C1 segment of cervical spinal cord (tissue), 14 donors: ENCODE measurements at regions not wholly inside any gene's neighbourhood (a gene's known extent, or its start where the extent isn't known, plus 50 kb on each side); places are given as distances from the start of the nearest gene placed in this dataset.
A peak's percentile ranks its signal among the peaks of the same experiment; 100 is the strongest.
"Not testable (repeated sequence)": the region's sequence is repeated elsewhere in the genome, so short reads cannot be mapped to it uniquely, and the experiment has no call there.

Experiments
- DNase-seq, 14 donors: peaks; one replicate each; lab custom pipeline; 2025; lab: John Stamatoyannopoulos, UW

DNA sequence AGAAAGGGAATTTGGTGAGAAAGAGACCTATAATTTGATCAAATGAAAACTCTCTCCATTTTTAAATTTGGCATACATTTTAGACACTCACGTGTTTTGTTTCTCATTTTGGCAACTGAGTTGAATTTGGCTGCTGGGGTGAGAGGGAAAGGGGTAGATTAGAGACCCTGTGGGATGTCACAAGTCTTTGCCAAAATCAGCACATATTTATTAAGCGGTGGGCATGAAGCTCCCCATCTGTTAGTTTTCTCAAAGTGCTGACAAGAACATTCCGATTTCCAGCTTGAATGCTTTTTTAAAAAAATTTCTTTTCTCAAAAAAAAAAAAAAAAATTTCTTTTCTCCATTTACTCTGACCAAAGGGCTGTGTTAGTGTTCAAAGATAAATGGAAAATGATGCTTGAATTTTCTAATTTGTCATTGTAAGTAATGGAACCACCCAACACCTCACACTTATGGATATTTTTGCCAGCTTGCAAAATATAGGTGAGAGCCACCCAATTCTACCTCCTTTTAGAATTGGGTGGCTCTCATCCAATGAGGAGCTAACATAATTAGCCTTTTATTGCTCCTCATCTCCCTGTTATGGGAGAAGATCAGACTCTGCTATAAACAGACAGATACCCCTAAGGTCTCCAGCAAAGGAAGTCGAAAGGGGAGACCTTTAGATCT is 222.9 kb upstream of the FN1 start:
- DNase-seq = no peak

DNA sequence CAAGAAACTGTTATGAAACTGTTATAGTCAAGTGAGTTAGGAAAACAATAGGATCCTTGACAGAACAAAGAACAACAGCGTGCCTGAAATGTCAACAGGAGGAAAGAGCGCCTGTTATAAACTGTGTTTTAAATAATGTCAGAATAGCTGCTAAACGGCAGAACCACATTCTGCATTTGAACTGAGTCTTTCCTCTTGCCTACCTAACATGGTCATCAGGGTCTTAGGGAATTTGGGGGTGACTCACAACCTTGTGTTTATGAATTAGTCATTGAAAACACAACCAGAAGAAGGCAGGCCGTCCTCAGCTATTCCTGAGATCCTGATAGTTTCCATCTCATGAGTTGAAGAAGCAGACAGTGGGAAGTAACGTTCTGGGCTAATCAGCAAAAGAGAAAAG is 222.0 kb upstream of the FN1 start:
- DNase-seq = peak in 1 of 14 donors; percentile 9

DNA sequence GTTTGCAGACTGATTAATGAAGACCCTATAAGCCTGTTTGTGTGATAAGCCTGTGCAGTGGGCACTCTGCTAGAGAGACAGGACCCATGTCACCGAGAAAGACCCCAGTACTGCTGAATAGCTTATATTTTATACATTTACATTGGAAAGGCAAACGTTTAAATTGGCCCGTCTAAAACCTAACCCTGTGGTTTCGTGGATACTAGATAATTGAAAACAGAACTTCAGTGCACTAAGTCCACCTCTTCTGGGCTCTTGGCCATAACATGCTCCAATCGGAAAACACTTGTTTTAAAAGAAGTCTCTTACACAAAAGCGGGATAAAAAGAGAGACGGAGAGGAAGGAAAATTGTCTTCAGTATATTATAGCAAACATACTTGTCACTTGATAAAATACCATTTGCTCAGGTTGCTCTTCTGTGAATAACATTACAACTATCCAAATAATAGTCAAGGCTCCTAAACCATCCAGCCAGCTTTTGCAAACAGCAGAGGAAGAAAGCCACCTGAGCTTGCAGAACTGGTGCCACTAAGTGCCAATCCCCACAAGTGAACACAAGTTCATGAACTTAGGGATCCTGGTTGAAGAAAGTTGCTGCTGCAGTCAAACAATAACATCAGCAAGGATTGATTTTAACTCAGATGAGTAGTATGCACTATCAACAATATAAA is 218.4 kb upstream of the FN1 start:
- no peak for DNase-seq

DNA sequence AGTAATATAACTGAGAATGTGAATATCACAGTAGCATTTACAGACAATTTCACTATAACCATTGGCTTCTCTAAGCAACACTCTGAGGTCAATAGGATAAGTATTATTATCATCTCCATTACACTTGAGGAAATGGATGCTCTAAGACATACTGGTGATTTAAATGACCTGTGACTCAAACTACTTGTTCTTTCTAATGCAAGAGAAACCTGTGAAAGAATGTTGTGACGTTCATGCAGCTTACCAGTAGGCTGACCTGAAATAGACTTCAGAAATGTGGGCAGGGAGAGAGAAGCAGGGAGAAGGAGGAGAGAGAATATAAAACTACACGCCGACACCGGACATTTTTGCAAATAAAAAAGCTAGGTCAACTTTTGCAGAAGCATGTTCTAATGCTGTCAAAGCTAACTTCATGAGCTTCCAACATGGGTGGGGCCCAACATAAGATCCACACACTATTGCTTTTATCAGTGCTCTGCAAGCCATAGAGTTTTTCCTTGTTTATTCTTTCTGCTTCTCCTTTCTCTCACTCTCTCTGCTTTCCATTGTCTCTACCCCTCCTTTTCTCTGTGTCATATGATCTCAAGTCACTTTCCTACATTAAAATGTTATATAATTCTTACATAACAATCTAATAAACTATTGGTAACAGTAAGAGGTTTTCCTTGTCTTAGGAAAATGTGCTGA is 217.6 kb upstream of the FN1 start:
- no peak for DNase-seq

- DNase-seq = no peak
Measured at GRCh38 chr2:215652388-215652787, 216.5 kb upstream of the FN1 start.

DNA sequence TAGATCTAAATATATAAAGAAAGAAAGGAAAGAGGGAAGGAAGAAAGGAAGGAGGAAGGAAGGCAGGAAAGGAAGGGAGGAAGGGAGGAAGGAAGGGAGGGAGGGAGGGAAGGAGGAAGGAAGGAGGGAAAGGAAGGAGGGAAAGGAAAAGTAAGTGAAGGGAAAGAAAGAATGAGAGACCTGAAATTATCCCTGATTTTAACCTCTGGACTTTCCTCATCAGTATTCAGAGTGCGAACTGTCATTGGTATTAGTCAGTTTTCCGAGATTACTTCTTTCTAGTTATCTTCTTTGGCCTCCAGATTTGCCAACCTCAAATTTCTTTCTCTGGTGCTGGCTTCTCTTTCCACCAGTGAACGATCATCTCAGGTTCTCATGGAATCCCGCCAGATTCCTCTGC is 215.5 kb upstream of the FN1 start:
- DNase-seq = no peak

DNA sequence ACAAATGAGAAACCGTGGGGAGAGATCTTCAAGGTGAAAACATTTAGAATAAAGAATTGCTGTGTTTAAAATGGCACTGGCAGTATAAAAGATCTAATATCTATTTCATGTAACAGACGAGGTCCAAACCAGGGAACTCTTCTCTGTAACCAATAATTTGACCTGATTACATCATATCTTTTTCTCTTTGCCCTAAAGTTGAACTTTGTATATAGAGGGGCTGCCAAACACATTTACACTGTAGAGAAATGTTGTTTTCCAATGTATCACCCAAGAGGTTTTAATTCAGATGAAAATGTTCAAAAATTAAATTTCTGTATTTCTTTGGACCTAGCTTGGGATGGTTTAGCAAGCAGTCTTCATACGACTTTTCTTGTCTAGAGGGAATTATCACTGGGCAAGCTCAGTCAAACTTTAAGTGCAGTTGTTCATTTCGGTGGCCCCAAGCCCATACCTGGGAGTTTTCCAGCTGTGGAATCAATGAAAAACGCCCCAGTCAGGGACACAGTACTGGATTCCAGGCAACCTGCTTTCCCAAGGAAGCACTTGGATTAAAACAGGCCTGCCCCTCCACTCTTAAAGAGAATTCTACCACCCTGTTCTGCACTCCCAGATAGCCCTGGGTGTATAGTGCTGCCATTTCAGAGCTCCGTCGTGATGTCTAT is 208.5 kb upstream of the FN1 start:
- no peak for DNase-seq

- no peak for DNase-seq
Measured at GRCh38 chr2:215638687-215639086, 202.8 kb upstream of the FN1 start.

GRCh38 chr2:215637651-215638050 is 201.8 kb upstream of the FN1 start:
- DNase-seq = no peak

GRCh38 chr2:215636816-215637215 is 200.9 kb upstream of the FN1 start:
- no peak for DNase-seq

DNA sequence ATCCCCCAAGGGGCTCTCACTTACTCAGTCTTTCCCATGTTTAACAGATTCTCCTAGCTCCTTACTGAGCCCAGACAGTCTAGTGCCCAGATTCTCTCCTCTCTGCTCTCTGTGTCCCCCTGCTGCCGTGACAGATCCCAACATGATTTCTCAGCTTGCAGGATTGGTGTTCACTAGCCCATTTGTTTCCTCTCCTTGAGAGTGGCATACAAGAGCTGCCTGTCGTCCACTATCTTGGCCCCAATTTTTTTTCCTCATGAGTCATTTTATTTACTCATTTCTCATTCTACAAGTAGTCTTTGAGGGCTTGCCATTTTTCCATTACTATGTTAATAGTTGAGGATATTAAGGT is 199.9 kb upstream of the FN1 start:
- no peak for DNase-seq

GRCh38 chr2:215635071-215635787 is 199.4 kb upstream of the FN1 start:
- DNase-seq = no peak

GRCh38 chr2:215633360-215633759 is 197.5 kb upstream of the FN1 start:
- no peak for DNase-seq

DNA sequence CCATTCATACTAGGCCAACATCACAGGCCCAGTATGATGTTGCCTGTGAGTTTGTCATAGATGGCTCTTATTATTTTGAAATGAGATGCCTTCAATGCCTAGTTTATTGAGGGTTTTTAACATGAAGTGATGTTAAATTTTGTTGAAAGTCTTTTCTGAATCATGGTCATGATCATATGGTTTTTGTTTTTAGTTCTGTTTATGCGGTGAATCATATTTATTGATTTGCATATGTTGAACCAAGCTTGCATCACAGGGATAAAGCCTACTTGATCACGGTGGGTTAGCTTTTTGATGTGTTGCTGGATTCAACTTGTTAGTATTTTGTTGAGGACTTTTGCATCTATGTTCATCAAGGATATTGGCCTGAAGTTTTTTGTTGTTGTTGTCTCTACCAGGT is 195.8 kb upstream of the FN1 start:
- DNase-seq = no peak

- DNase-seq = not testable (repeated sequence)
Measured at GRCh38 chr2:215630796-215631195, 194.9 kb upstream of the FN1 start.

GRCh38 chr2:215627771-215628170 is 191.9 kb upstream of the FN1 start:
- no peak for DNase-seq

GRCh38 chr2:215626812-215627281 is 191.0 kb upstream of the FN1 start:
- DNase-seq = no peak

DNA sequence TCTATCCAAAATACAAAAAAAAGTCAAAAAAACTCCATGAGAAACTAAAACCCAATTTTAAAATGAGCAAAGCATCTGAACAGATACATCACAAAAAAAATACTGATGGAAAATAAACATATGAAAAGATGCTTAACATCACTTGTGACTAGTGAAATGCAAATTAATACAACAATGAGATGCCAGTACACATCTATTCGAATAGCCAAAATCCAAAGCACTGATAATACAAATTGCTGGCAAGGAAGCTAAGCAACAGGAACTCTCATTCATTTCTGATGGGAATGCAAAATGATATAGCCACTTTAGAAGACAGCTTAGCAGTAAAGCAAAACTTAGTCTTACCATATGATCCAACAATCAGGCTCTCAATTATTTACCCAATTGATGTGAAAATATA is 190.2 kb upstream of the FN1 start:
- no peak for DNase-seq

DNA sequence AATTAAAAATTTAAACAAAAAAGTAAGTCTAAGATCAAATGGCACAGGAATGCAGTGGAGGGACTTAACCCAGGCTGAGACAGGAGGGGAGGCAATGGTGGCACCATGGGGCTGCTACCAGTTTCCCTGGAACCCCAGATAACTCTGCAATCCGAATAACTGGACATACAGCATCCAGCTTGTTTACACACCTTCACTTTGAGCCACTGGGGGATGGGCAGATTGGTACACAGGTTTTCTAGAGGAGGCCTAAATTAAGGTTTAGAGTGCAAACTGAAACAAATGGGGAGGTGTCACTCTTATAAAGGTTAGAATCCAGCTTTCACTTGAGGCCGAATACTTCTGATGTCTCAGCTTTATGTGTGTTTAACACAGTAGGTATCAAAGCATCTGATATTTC is 189.3 kb upstream of the FN1 start:
- DNase-seq = no peak

DNA sequence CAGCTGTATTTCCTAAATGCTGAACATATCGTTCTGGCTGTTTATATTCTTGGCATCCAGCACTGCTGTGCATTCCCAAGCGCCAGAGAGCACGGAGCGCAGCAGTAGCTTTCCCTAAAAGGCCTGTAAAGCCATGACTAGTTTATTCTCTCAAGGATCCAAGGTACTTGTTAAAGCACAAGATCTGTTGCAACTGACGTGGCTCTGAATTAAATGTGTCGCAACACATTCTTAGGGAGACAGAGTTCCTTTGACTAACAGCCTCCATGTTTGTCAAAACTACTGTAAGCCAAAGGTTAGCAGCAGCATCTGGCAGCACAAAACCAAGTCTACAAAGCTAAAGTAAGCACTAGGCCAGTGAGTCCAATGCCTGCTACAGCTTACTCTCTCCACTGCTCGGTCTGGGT is 188.6 kb upstream of the FN1 start:
- DNase-seq = no peak

DNA sequence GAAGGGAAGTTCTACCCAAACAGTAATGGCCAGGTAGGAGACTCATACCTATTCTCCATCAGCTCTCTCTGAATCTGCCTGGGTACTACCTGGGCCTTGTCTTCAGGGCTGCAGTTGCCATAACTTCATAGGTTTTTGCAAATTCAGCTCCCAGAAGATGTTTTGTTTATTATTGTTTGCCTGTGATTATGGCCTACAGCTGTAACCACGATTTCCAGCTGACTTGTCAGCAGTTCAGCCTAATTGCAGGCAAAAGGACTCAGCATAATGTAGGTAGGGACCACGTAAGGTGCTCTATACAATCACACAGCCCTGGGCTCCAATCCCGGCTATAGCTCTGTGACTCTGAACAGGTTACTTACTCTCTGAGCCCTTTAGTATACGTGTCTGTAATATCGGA is 187.0 kb upstream of the FN1 start:
- no peak for DNase-seq

DNA sequence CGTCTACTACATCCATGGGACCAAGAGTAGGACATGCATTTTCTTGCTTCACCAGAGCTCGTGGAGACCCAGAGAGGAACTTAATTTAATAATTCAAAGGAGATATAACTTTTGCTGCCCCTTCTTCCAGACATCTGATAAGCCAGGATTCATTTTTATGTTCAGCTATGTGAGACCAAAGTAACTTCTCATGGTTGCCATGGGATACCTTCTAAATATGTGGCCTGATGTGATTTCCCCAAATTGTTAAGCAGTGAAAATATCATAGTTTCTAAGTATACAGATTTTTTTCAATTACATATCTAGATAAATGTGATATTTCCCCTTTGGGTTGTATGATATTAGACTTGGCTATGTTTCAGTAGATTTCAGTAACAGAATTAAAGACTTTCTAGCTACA is 185.5 kb upstream of the FN1 start:
- no peak for DNase-seq
